Stimulated activated naive CD4-positive, alpha-beta T cell (primary cell): ENCODE measurements at regions not wholly inside any gene's neighbourhood (a gene's known extent, or its start where the extent isn't known, plus 50 kb on each side); places are given as distances from the start of the nearest gene placed in this dataset.

ENCODE experiments used
- DNase-seq, 6 experiments: peaks; one replicate each; lab custom pipeline; 2025; lab: John Stamatoyannopoulos, UW

DNA sequence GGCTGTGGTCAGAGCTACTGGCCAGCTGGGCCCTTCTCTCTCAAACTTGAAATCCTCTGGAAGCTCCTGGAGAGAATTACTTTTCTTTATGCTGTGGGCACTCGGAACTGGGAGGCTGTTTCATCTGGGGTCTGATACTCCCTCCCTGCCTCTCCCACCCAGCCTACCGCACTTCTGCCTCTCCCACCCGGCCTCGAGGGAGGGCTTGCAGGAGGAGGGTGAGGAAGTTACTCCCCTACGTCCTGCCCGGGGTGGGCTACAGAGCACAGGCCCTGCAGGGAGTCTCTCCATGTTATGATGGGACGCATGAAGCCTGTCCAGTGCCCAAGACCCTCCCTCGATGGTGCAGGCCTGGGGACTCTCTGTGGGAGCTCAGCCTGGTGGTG is 584.6 kb upstream of the MKI67 start:
- no peak for DNase-seq

DNA sequence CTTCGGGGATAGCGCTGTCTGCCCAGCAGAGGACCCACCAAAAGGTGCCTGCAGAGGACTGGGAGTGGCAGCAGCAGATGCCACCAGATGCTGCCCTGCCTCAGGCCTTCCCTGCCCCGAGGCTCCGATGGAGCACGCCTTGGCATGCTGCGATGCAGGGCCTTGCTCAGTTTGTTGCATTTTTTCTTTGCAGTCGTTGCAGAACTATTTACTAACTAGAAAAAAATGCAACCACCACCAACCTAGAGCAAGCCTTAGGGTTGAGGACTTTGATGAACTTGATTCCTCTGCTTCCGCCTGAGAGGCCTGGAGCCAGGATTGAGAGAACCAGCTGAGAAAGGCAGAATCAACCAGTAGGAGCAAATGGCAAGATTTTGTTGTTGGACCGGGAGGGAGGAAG is 585.6 kb upstream of the MKI67 start:
- no peak for DNase-seq

DNA sequence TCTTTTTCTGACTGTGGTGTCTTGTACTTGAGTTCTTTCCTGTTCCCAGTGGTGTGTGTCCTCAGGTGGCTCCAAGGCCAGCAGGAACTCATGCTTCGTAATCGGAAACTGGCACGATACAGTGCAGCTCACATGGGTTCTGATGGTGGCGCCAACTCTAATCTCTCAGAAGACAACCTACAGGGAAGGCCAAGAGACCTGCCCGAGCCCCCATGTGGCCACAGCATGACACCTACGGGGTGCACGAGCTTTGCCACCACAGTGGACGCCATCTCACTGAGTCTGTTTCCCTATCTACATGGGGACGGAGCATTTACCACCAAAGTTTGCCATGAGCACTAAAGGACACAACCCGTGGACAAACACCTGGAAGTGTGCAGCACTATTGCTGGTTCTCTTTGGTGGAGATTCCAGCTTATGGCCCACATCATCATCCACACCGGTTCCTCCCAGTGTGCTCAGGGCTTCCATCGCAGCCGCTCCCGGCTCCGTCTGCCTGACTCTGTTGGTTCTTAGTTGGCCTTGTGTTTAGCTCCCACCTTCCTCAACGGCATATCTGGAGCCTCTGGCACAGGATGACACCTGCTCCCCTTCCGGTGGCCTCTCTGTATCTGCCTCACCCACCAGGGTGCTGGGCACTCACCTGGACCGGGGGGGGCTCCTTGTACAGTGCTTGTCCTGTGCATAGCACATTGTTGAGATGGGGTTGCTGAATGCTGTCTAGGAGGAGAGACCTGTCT is 586.6 kb upstream of the MKI67 start:
- no peak for DNase-seq

DNA sequence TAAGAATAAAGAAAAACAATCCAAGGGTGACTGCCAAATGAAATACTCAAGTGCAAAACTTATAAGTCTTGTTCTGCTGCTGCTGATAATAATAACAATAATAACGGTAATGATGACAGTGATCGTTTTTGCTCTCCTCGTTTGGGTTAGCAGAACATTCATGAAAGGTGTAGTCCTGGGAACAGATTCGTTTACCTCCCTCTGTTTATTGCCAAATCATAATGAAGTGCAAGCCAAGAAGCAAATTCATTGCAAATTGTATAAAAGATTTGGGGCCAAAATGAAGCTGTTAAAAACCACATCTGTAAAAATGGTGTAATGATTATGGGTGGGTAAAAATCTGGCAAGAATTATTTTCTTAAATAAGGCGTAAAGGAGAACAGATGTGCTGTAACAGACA is 587.2 kb upstream of the MKI67 start:
- DNase-seq: no peak

DNA sequence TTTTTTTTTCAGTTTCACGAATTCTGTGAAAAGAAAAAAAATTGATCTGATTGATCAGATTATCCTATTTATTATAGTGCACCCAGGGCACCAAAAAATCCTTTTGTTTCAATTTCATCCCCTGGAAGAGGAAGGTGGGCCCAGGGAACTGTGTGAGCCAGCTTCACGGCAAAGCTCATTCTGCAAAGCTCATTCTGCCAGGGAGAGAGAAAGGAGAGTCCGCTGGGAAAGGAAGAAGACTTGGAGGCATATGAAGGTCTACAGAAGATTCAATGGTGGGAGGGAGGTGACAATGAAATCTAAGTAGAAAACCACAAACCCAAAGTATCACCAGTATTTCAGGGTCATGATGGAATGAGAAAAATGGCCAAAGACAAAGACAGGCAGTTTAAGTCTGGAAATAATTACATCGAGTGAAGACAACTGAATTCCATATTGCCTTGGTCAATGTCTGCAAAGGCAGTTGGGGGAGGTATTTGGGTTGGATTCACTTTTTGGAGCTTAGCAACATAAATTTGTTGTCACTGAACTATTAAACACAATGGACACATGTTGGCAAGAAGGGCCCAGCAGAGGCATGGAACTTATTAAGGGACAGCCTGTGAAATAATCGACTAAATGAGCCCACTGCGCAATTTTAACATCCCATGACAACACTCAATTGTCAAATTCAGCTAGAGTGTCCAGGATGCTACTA is 587.8 kb upstream of the MKI67 start:
- DNase-seq: no peak

DNA sequence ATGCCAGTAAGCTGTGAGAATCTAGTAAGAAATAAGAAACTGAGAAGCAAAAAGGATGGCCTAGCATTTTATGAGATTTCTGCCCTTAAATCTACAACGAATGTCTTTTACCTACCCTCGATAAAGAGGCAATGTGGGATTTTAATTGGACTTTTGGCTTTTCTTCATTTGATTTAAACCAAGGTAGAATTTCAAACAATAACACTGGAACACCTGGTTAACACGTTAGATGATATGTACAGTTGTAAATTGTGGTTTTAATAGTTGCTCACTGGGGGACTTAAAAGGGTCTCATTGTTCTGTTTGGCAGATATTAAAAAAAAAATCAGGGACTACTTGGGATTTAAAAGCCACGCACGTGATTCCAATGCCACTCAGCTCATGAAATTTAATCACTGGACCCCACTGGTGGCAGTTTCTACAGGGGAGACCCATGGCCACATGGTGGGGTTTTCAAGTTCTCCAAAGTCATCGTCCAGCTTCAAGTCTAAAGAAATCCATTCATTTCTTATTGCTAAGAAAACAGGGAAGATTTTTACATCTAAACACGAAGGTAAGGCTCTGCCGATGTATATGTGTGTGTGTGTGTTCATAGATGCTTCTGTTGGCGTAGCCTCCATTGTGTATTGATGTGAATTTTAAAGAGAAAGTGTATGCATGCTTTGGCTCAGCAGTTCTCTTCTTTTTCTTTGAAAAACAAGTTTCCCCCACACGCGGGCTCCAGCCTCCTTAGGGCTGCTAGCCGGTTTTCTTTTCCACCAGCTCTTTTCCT is 588.6 kb upstream of the MKI67 start:
- DNase-seq: no peak

DNA sequence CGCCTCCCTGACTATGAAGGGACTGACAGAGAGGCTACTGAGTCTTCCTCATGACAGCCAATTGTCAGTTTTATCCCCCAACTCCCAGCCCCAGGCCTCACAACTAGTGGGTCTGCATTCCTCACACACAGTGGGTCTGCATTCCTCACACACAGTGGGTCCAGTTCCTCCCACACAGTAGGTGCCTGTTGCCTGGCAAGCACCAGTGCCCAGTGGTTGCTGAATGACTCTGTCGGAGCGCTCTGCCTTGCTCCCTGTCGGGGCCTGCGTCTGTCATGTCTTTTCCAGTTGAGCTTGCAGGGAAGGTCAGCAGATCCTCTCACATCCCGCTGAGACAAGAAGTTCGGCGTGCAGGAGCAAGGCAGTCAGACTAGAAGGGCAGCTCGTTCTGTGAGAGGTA is 590.0 kb upstream of the MKI67 start:
- no peak for DNase-seq

DNA sequence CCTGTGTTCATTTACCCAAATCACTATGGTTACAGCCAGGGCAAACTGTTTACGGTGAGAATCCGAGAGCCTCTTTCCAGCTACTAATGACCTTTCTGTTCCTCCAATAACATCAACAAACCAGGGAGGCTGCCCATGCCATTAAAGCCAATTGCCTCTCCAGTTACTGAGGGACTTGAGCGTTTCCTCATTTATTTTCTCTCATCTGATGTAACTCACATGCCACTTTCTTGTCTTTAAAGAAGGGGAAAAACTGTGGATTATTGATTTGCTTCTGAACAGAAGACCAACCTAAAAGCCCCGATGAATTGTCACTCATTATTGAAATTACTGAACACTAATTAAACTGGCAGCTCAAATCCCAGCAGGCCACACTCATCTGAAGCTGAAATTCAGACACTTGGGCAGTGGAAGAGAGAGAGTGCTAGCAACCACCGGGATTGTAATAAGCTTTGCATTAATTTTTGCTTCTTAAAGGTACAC is 595.8 kb upstream of the MKI67 start:
- no peak for DNase-seq

DNA sequence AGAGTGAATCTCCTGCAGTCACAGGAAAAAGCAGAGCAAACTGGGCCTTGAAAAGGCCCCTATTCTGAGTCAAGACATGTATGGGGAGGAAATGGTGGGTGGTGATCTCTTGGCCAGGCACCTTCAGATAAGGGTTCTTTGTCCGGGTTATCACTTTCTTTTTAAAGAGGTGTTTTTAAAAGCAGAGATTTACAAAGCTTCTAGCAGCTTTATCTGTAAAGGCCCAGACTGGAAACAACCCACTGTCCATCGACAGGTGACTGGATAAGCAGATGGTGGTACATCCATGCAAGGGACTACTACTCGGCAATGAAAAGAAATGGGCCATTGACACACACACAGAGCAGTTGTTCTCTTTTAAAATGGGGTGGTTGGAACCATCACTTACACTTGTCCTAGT is 596.7 kb upstream of the MKI67 start:
- no peak for DNase-seq

DNA sequence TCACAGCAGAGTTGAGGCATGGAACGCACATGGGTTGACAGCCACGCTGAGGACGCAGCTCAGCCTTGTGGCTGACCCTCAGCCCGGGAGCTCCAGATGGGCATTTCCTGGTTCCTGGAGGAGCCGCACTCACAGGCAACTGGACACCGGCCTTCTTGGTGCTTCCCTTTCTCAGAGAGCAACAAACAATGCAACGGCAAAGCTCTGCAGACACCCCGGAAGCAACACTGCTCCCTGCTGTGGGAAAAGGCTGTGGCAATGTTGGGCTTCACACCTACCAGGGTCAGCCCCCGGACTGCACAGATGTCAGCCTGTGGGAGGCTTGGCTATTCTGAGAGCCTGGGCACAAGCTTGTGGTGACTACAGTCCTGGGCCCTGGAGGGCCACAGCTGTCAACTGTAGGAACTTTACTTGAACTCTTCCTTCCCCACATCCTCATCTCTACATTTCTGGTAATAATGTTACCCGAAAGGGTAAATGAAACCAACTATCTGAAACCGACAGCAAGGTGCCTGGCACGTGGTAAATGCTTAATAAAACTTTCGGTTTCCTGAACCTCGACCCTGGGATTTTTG is 597.5 kb upstream of the MKI67 start:
- DNase-seq: no peak

DNA sequence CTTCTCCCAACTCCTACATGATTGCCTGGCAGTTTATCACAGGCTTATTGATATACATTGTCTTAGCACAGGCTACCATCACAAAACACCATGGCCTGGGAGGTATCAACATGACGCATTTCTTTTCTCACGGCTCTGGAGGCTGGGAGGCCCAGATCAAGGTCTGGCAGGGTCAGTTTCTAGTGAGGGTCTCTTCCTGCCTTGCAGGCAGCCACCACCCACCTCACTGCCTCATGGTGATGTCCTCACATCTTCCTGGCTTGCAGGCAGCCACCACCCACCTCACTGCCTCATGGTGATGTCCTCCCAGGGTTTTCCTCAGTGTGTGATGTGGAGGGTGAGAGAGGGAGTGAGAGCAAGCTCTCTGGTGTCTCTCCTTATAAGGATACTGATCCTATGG is 599.3 kb upstream of the MKI67 start:
- no peak for DNase-seq

DNA sequence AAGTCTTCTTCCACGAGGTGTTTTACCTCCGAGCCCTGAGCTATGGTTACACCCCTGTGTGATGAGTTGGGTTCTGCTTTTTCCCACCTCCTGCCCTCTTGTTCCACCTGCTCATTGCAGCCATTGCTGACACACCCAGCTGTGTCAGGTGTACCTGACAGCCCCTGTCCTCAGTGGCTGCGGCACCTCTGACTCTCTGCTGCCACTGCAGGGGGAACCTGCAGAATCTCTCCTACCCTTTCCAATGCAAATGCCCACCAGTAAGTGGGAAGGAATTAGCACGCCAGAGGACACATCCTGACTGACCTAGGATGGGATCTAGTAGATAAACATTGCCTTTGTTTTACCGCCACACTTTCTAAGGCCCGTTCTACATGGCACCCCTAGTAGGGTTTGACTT is 600.9 kb upstream of the MKI67 start:
- DNase-seq: no peak

DNA sequence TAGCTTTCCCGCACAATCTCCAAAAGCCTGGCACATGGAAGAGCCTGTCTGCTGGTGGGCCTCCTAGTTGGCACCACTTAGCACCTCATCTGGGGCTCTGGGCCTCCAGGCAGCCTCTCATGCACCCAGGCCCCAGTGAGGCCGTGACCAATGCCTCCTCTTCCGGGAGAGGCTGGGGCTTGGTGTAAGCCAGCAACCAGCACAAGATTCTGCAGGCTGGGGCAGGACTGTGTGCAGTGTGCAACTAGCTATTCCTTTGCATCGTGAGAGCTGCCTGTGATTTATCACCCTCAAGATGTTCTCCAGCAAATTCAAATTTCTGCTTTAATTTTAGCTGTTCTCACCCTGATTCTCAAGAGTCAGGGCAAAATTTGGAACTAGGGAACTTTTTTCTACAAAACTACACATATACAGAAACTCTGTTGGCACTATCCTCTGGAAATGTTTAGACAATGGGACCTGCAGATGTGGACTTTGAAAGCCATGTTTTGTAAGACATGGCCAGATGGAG is 603.7 kb upstream of the MKI67 start:
- DNase-seq: no peak

DNA sequence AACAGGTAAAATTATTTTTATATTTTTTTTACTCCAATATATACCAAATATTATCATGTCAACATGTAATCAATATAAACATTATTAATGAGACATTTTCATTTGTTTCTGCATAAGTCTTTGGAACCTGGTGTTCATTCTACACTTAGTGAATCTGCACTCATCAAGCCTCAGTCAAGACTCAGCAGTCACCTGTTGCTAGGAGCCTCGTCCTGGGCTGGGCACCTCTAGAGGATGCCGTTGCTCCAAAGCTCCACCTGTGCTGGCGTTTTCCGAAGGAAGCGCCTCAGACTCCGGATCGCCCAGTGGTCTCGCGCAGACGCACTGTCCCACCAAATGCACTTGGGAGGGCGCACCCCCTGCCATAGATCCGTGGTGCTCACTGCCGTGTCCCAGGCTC is 604.7 kb upstream of the MKI67 start:
- DNase-seq: no peak

DNA sequence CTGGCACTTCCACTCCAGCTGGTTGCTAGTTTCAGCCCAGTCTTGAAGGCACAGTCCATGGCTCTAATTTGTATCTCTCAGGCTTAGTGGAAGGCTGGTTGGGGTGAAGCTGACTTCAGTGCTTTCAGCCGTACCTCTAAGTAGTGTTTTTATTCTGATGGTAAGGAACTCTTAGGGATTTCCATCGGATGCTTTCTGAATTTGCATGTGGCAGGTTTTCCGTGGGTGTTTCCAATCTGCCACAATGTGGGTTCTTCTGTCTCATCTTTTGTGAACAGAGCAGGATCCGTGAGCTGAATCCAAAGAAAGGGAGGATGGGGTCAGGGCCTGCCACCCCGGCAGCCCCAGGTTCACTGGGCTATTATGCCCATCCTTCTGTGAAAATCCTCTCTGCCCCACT is 607.9 kb upstream of the MKI67 start:
- no peak for DNase-seq

DNA sequence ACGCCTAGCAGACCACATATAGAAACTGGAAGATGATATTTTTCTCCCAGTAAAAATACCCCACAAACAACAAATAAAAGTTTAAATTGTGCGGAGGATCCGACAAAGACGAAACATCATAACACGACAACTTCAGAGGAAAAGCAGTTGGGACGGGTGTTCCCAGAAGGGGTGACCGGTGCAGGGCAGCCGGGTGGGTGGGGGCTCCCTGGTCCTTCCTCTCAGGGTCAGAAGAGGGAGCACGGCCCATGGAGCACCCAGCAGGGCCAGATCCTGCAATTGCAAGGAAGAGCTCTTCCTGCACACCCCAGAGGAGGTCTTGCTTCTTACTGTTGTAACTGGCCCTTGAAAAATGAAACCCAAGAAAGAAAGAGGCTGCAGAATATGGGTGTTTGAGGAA is 608.5 kb upstream of the MKI67 start:
- no peak for DNase-seq

DNA sequence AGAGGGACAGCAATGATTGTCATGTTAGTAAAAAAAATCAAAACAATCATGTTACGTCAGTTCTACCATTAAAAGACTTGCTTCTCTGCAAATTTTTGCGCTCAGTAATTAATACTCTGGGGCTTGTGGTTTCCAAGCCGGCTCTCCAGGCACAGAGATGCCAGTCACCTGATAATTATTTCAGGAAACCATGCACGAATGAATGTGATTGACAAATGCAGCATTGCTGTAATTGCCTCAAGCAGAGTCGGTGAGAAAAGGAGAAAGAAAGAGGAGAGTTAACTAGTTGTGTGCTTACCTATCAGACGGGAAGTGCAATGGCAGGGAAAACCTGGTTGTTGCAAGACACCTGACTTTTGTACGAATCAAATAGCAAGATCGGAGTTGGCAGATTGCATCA is 609.8 kb upstream of the MKI67 start:
- no peak for DNase-seq

DNA sequence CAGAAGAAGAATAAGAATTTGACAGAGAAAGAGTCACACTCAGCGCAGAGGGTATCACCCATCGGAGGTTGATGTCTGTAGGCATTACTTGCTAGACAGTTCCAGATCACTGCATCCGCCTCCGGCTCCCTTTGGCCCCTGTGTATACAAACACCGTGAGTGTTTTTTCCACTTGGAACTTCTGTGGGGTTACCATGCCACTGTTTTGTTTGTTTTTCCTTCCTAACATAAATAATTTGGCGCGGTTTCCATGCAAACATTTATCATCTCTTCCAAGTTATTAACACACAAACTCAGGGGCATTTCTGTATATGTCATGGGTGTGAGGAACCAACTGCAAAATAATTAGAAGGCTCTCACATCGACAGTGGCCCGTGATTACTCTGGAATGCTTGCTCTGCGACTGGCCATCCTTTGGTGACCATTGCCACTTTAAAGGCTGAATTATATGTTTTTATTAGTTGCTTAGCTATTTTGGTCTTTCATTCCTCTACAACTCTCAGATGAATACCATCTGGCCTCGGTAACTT is 612.2 kb upstream of the MKI67 start:
- DNase-seq: no peak

DNA sequence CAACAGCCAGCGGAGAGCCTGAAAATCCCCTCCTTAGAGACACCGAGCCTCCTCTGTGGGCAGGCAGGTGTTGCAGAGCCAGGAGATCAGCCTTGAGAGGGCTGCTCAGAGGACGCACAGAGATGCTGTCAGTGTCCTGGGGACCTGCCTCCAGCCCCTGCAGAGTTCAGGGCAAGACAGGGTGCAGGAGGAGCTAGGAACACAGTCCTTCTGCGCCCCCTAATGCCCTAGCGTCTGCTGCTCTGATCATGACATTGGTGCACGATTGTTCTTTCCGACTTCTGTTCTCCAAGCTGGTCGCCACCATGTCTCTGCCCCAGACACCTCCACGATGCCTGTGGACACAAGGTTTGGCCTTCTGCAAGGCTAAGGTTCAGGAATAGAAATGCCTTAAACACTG is 613.7 kb upstream of the MKI67 start:
- no peak for DNase-seq

DNA sequence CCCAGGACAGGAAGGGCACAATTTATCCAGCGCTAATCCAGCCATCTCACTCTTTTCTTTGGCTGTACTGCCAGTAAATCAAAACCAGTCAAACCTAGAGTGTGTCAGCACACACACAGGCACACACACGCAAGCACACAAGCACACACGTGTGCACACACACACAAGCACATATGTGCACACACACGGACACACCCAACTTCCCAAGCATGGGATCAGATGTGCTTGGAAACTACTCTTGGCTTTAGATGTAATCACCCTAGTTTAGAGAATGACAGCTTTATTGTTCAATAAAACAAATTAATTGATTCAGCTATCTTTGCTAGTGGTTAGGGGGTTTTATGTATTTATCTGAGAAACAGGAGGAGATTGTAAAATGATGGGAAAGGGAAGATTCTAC is 615.0 kb upstream of the MKI67 start:
- no peak for DNase-seq

DNA sequence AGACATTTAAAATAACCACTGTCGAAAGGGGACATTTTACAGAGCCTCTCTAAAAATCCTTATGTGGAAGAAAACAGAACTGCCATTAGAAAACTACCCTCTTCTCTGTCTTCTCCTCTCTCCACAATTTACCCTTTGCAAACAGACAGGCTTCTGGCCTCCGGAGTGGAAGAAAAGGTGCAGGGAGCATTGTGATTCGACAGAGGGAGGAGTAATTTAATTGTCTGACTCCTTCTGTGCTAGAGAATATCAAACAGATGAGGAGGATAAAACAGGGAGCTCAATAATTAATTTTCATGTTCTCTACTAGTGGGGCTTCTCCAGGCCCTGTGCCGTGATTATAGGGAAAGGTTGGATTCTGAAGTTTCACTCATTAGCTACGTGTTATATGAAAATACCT is 615.5 kb upstream of the MKI67 start:
- DNase-seq: no peak

DNA sequence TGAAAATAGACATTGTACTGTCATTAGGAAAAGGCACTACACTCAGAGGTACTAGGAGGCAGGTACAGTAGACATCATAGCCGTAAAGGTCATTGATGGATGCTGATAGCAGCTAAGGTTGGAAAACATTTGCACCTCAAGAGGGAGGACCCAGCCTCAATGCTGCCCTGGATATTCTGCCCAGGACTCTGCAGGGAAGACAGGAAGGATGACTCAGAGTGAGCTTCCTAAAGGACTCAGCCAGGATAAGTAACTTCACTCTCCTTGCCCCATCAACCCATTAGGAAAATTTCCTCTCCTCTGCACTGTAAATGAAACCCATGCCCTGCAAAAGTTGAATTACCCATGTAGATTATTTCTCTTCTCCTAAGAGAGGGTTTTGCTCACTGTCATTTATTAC is 617.9 kb upstream of the MKI67 start:
- DNase-seq: no peak
